ENCODE measurements at regions not wholly inside any gene's neighbourhood (a gene's known extent, or its start where the extent isn't known, plus 50 kb on each side); places are given as distances from the start of the nearest gene placed in this dataset.

- no peak for DNase-seq (ENCODE audit: low spot score)
- TF ChIP-seq CTCF (IDR thresholded peaks at IDR 0.05; ENCODE audit: extremely low read depth, missing control alignments): no peak
Measured at GRCh38 chr3:118102737-118103136, 931.9 kb downstream of the IGSF11 start.

GRCh38 chr3:118108201-118108600, 926.4 kb downstream of the IGSF11 start:
- no peak for TF ChIP-seq CTCF (IDR thresholded peaks at IDR 0.05; ENCODE audit: extremely low read depth, missing control alignments)
- no peak for DNase-seq (ENCODE audit: low spot score)

DNA sequence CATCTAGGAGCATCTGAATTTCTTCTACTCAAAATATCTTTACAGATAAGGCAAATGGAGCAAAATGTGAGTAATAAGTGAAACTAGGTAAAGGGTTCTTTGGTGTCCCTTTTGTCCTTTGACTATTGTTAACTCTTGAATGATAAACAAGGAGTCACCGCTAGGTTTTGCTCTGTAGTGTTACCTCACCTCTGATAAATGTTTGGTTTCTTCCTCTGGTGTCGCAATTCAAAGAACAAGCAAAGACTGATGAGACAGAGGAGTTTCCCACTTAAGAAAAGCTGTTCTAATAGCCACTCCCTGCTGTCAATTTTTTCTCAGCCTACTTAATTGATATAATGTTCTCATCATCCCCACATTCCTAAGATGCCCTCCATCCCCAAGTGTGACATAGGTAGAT, 925.9 kb downstream of the IGSF11 start:
- no peak for DNase-seq (ENCODE audit: low spot score)
- TF ChIP-seq CTCF (IDR thresholded peaks at IDR 0.05; ENCODE audit: extremely low read depth, missing control alignments): no peak

DNA sequence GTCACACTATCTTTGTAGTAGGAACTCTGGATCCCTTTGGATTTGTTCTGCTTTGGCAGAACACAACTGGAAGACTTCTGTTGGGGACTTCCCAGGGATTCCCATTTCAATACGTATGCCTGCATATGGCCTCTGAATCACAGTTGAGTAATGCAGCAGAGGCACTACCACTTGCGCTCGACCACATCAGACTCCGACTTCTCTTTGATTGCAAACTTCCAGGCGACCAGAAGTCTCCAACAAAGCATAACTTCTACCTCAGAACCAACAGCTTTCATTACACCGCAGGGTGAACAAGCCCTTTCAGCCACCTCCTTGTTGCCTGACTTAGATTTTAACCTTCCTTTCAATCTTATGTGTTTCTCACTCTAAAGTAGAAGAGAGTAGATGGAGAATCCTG, 924.4 kb downstream of the IGSF11 start:
- no peak for DNase-seq (ENCODE audit: low spot score)
- TF ChIP-seq CTCF (IDR thresholded peaks at IDR 0.05; ENCODE audit: extremely low read depth, missing control alignments): no peak

DNA sequence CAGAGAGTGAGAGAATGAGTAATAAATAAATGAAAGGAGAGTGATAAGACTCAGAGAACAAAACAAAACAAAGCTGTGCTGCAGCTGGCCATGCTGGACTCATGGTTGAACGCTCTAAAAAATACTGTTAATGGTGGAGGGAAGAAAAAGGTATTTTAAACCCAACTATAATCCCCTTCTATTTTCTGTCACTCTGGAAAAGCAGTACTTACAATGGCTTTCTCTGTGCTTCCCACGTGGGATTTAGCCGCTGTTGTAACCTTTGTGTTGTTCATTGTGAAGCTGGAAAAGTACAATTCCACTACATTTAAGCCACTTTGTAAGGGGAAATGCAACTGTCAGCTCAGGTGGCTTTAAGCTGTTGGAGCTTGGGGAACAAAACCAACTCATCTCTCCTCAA, 917.7 kb downstream of the IGSF11 start:
- TF ChIP-seq CTCF (IDR thresholded peaks at IDR 0.05; ENCODE audit: extremely low read depth, missing control alignments): no peak
- no peak for DNase-seq (ENCODE audit: low spot score)

DNA sequence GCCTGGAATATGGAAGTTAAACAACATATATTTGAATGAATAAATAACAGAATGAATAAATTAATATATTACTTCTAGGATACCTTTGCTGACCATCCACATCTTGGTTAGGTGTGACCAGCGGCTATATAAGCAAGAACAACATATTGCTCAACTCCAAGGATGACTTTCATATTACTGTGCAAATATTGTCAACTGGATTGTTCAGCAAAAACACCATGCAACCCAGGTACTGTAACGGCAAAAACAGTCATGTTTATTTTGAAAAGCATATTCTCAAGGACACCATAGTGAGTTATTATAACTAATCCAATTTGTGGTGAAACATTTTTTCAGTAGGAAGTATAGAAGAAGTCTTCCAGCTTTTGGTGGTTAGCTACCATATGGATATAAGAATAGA, 907.9 kb downstream of the IGSF11 start:
- TF ChIP-seq CTCF (IDR thresholded peaks at IDR 0.05; ENCODE audit: extremely low read depth, missing control alignments): no peak
- DNase-seq (ENCODE audit: low spot score): no peak

GRCh38 chr3:118127992-118128391, 906.7 kb downstream of the IGSF11 start:
- no peak for DNase-seq (ENCODE audit: low spot score)
- no peak for TF ChIP-seq CTCF (IDR thresholded peaks at IDR 0.05; ENCODE audit: extremely low read depth, missing control alignments)

All from GM20000 (cell line).